HepG2 (cell line): ENCODE measurements at regions not wholly inside any gene's neighbourhood (a gene's known extent, or its start where the extent isn't known, plus 50 kb on each side); places are given as distances from the start of the nearest gene placed in this dataset.

Experiments used
- ATAC-seq: fragments of 200-7000 bp; cut with Tn5 transposase; 3 replicates; pipeline ENCODE4 v1.9.1; 2020; ENCODE audit warnings: mild to moderate bottlenecking, moderate library complexity
- BruUV-seq: library from RNA; stranded (reverse); fragments of 400-500 nt; replicated peaks from 2 replicates; lab custom pipeline; 2021; lab: Mats Ljungman, UMichigan
- CTCF ChIA-PET: fragments of 300-600 bp; formaldehyde crosslinking; extraction: SDS; loops from one replicate; lab custom pipeline; 2021; ENCODE audit warnings: low total read pairs, inconsistent platforms, low intra/inter-chr PET ratio; lab: Yijun Ruan, JAX
- POLR2A ChIA-PET: fragments of 350-600 bp; sonication (Branson Sonifier 250); formaldehyde crosslinking; loops from one replicate; lab custom pipeline; 2020; ENCODE audit warnings: antibody characterized with exemption, inconsistent platforms; lab: Yijun Ruan, JAX
- DNase-seq: peaks from one replicate; pipeline ENCODE4 v3.0.0-alpha.2; 2015; ENCODE audit warnings: low spot score
- FAIRE-seq: peaks from 3 replicates; lab custom pipeline; 2011; peaks lifted over from hg19 to GRCh38; lab: Jason Lieb, UNC
- H2AFZ ChIP-seq: one replicate; pipeline ENCODE4 v1.6.1; 2011; ENCODE audit warnings: low read length, inconsistent platforms
- H3K27ac ChIP-seq: fragments of 300-600 bp; 3 replicates; pipeline ENCODE4 v1.8.0; 2011; ENCODE audit warnings: mixed run types, mild to moderate bottlenecking, mixed read lengths, low read length, inconsistent platforms; ENCODE audit not compliant: insufficient read depth; ENCODE audit errors: extremely low read length
- H3K27me3 ChIP-seq, 2 experiments: fragments of 200-600 bp in 1 of 2; 2 replicates in 1 of 2; 3 replicates in 1 of 2; pipeline versions ENCODE4 v1.6.0 to v1.8.0; 2011; ENCODE audit warnings: low read length in 2 of 2, mild to moderate bottlenecking in 2 of 2, moderate library complexity in 2 of 2, inconsistent platforms in 1 of 2; ENCODE audit not compliant: insufficient read depth in 2 of 2, control insufficient read depth in 1 of 2
- H3K36me3 ChIP-seq, 2 experiments: fragments of 200-600 bp in 1 of 2; replicated peaks in 1 of 2; 2 replicates in 1 of 2; 3 replicates in 1 of 2; pipeline versions ENCODE4 v1.5.1 to v1.8.0; 2011; ENCODE audit warnings: low read length in 2 of 2, inconsistent platforms in 1 of 2; ENCODE audit not compliant: insufficient read depth in 2 of 2, control insufficient read depth in 1 of 2
- H3K4me1 ChIP-seq: 2 replicates; pipeline ENCODE4 v1.5.1; 2012; ENCODE audit warnings: low read length, inconsistent platforms; ENCODE audit not compliant: insufficient read depth
- H3K4me2 ChIP-seq: 2 replicates; pipeline ENCODE4 v1.6.0; 2011; ENCODE audit warnings: low read depth, low read length, inconsistent platforms
- H3K4me3 ChIP-seq, 3 experiments: fragments of 200-600 bp in 1 of 3; sonication (generic), shearing (Covaris generic) in 1 of 3; replicated peaks in 1 of 3; 2 replicates each; pipeline ENCODE4 v1.5.1; 2011 to 2016; ENCODE audit warnings: low read length in 3 of 3, inconsistent platforms in 2 of 3, low read depth in 2 of 3, mild to moderate bottlenecking in 2 of 3, control low read depth in 1 of 3, mixed read lengths in 1 of 3; ENCODE audit not compliant: insufficient read depth in 1 of 3
- H3K79me2 ChIP-seq: one replicate; pipeline ENCODE4 v1.6.1; 2011; ENCODE audit warnings: low read length, inconsistent platforms; ENCODE audit not compliant: insufficient read depth
- H3K9ac ChIP-seq: 2 replicates; pipeline ENCODE4 v1.6.0; 2011; ENCODE audit warnings: mild to moderate bottlenecking, low read depth, low read length, inconsistent platforms; ENCODE audit not compliant: insufficient read depth
- H3K9me3 ChIP-seq: 2 replicates; pipeline ENCODE4 v1.5.1; 2012; ENCODE audit warnings: mild to moderate bottlenecking, low read length
- H4K20me1 ChIP-seq: 2 replicates; pipeline ENCODE4 v1.6.0; 2011; ENCODE audit warnings: inconsistent platforms, mild to moderate bottlenecking, low read length, moderate library complexity; ENCODE audit not compliant: insufficient read depth
- ATAD3A ChIP-seq: sonication (generic); formaldehyde crosslinking; IDR thresholded peaks from 2 replicates; pipeline ENCODE4 v1.4.0; 2020; ENCODE audit warnings: missing genetic modification reagents
- JDP2 ChIP-seq: sonication (generic); formaldehyde crosslinking; IDR thresholded peaks from 2 replicates; pipeline ENCODE4 v1.8.1; 2022; ENCODE audit warnings: missing genetic modification reagents, borderline replicate concordance
- KDM3A ChIP-seq: IDR thresholded peaks from 2 replicates; pipeline ENCODE4 v1.6.1; 2018; ENCODE audit warnings: low read depth, missing compliant biosample characterization
- KLF12 ChIP-seq: sonication (generic); formaldehyde crosslinking; IDR thresholded peaks from 2 replicates; pipeline ENCODE4 v1.4.0; 2020; ENCODE audit warnings: missing genetic modification reagents, borderline replicate concordance
- MBD4 ChIP-seq: IDR thresholded peaks from 2 replicates; pipeline ENCODE4 v1.6.1; 2012; ENCODE audit warnings: low read length, inconsistent platforms, borderline replicate concordance
- SOX5 ChIP-seq: IDR thresholded peaks from 2 replicates; pipeline ENCODE4 v1.6.1; 2016; ENCODE audit warnings: borderline replicate concordance
- ZBTB33 ChIP-seq: sonication (generic); formaldehyde crosslinking; IDR thresholded peaks from 2 replicates; pipeline ENCODE4 v1.4.0; 2020; ENCODE audit warnings: missing genetic modification reagents
- ZNF225 ChIP-seq: sonication (generic); formaldehyde crosslinking; IDR thresholded peaks from 2 replicates; pipeline ENCODE4 v1.4.0; 2020; ENCODE audit warnings: mild to moderate bottlenecking, missing genetic modification reagents
- ZNF253 ChIP-seq: sonication (generic); formaldehyde crosslinking; IDR thresholded peaks from 2 replicates; pipeline ENCODE4 v1.8.0; 2022; ENCODE audit warnings: mild to moderate bottlenecking, missing genetic modification reagents, borderline replicate concordance
- ZNF383 ChIP-seq: sonication (generic); formaldehyde crosslinking; IDR thresholded peaks from 2 replicates; pipeline ENCODE4 v1.4.0; 2020; ENCODE audit warnings: missing genetic modification reagents, mild to moderate bottlenecking, borderline replicate concordance
- ZNF431 ChIP-seq: sonication (generic); formaldehyde crosslinking; IDR thresholded peaks from 2 replicates; pipeline ENCODE4 v1.9.0; 2022; ENCODE audit warnings: missing genetic modification reagents, low read depth, mild to moderate bottlenecking, borderline replicate concordance
- ZNF503 ChIP-seq: sonication (generic); formaldehyde crosslinking; IDR thresholded peaks from 2 replicates; pipeline ENCODE4 v1.4.0; 2020; ENCODE audit warnings: missing genetic modification reagents
- ZNF569 ChIP-seq: sonication (generic); formaldehyde crosslinking; IDR thresholded peaks from 2 replicates; pipeline ENCODE4 v1.5.0; 2020; ENCODE audit warnings: mild to moderate bottlenecking, missing genetic modification reagents, moderate library complexity, borderline replicate concordance
- ZNF879 ChIP-seq: sonication (generic); formaldehyde crosslinking; IDR thresholded peaks from 2 replicates; pipeline ENCODE4 v1.8.1; 2023; ENCODE audit warnings: missing genetic modification reagents
- WGBS: methylation state at CpG from one replicate; pipeline ENCODE4 v1.1.6; 2017; ENCODE audit warnings: low lambda C conversion rate; 5-methylcytosine and 5-hydroxymethylcytosine counted together
- in situ Hi-C: cut with HindIII; loops from 2 replicates; pipeline ENCODE4 v1.10.0; 2017; ENCODE audit warnings: low pct_unique_long_range_greater_than_20kb; ENCODE audit not compliant: extremely low pct_ligation_motif_present
- intact Hi-C: fragments of 100-400 bp; cut with micrococcal nuclease; formaldehyde crosslinking; loops from one replicate; pipeline ENCODE4 v1.10.0; 2022; ENCODE audit not compliant: unreplicated experiment
- TF ChIP-seq, protein P1 (sequence below): sonication (generic); formaldehyde crosslinking; IDR thresholded peaks from 2 replicates; pipeline ENCODE4 v1.5.1; 2020; ENCODE audit warnings: missing genetic modification reagents, mild to moderate bottlenecking, borderline replicate concordance
- TF ChIP-seq, protein P2 (sequence below): sonication (generic); formaldehyde crosslinking; IDR thresholded peaks from 2 replicates; pipeline ENCODE4 v1.4.0; 2020; ENCODE audit warnings: missing genetic modification reagents, borderline replicate concordance

DNA sequence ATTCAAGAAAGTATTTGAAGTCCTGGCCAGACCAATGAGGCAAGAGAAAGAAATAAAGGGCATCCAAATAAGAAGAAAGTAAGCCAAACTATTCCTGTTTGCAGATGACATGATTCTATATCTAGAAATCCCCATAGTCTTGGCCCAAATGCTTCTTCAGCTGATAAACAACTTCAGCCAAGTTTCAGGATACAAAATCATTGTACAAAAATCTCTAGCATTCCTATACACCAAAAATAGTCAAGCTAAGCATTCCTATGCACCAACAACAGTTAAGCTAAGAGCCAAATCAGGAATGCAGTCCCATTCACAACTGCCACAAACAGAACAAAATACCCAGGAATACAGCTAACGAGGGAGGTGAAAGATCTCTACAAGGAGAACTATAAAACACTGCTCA, 60.1 kb upstream of the PHIP start:
- no peaks in the 10 kb centered on the region for H3K36me3 ChIP-seq
- ATAC-seq (no peak), DNase-seq (no peak), FAIRE-seq (no peak)
- H2AFZ ChIP-seq: no peak overlapping the region
- CTCF ChIA-PET: no interaction called here
- H3K27me3 ChIP-seq: no peaks in the 10 kb centered on the region
- intact Hi-C loops (no loop called here), in situ Hi-C loops (no loop called here)
- H4K20me1 ChIP-seq: no peaks in the 10 kb centered on the region
- no peak overlapping the region for H3K4me2 ChIP-seq
- POLR2A ChIA-PET: no interaction called here
- WGBS: 0% methylated on average over 1 of the region's 1 CpG
- H3K27ac ChIP-seq: no peak overlapping the region
- H3K4me1 ChIP-seq: 0 out of 2 replicates have a peak, but pooled peaks cover 5% of the 10 kb centered on the region
- H3K4me3 ChIP-seq: no peak overlapping the region
- peaks cover 30% of the 10 kb centered on the region for H3K9me3 ChIP-seq
- no peaks in the 10 kb centered on the region for H3K79me2 ChIP-seq
- H3K9ac ChIP-seq: no peak overlapping the region
- BruUV-seq: no TSS peak
- TF ChIP-seq ZNF225 (CRISPR knock-in tag) (no peak), ZNF503 (no peak), MBD4 (no peak), ZBTB33 (CRISPR knock-in tag) (no peak), KLF12 (no peak), ZNF879 (CRISPR knock-in tag) (no peak), ZNF569 (CRISPR knock-in tag) (no peak), ZNF383 (CRISPR knock-in tag) (no peak), ZNF431 (no peak), SOX5 (CRISPR knock-in tag) (no peak), KDM3A (CRISPR knock-in tag) (no peak), JDP2 (CRISPR knock-in tag) (no peak), ATAD3A (CRISPR knock-in tag) (no peak), ZNF253 (CRISPR knock-in tag) (no peak)
- TF ChIP-seq, protein P1, sequence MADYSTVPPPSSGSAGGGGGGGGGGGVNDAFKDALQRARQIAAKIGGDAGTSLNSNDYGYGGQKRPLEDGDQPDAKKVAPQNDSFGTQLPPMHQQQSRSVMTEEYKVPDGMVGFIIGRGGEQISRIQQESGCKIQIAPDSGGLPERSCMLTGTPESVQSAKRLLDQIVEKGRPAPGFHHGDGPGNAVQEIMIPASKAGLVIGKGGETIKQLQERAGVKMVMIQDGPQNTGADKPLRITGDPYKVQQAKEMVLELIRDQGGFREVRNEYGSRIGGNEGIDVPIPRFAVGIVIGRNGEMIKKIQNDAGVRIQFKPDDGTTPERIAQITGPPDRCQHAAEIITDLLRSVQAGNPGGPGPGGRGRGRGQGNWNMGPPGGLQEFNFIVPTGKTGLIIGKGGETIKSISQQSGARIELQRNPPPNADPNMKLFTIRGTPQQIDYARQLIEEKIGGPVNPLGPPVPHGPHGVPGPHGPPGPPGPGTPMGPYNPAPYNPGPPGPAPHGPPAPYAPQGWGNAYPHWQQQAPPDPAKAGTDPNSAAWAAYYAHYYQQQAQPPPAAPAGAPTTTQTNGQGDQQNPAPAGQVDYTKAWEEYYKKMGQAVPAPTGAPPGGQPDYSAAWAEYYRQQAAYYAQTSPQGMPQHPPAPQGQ (CRISPR knock-in tag): no peak
- TF ChIP-seq, protein P2, sequence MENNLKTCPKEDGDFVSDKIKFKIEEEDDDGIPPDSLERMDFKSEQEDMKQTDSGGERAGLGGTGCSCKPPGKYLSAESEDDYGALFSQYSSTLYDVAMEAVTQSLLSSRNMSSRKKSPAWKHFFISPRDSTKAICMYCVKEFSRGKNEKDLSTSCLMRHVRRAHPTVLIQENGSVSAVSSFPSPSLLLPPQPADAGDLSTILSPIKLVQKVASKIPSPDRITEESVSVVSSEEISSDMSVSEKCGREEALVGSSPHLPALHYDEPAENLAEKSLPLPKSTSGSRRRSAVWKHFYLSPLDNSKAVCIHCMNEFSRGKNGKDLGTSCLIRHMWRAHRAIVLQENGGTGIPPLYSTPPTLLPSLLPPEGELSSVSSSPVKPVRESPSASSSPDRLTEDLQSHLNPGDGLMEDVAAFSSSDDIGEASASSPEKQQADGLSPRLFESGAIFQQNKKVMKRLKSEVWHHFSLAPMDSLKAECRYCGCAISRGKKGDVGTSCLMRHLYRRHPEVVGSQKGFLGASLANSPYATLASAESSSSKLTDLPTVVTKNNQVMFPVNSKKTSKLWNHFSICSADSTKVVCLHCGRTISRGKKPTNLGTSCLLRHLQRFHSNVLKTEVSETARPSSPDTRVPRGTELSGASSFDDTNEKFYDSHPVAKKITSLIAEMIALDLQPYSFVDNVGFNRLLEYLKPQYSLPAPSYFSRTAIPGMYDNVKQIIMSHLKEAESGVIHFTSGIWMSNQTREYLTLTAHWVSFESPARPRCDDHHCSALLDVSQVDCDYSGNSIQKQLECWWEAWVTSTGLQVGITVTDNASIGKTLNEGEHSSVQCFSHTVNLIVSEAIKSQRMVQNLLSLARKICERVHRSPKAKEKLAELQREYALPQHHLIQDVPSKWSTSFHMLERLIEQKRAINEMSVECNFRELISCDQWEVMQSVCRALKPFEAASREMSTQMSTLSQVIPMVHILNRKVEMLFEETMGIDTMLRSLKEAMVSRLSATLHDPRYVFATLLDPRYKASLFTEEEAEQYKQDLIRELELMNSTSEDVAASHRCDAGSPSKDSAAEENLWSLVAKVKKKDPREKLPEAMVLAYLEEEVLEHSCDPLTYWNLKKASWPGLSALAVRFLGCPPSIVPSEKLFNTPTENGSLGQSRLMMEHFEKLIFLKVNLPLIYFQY (CRISPR knock-in tag): no peak
